BJ (cell line): ENCODE measurements at regions not wholly inside any gene's neighbourhood (a gene's known extent, or its start where the extent isn't known, plus 50 kb on each side); places are given as distances from the start of the nearest gene placed in this dataset.

ENCODE experiments used
- CTCF ChIA-PET: fragments of 350-600 bp; formaldehyde crosslinking; extraction: SDS; loops from one replicate; lab custom pipeline; 2021; ENCODE audit warnings: antibody characterized with exemption, inconsistent platforms; lab: Yijun Ruan, JAX
- POLR2A ChIA-PET: fragments of 300-600 bp; sonication (Branson Sonifier 250); formaldehyde crosslinking; extraction: SDS; loops from one replicate; lab custom pipeline; 2021; ENCODE audit warnings: antibody characterized with exemption; lab: Charles Lee
- DNase-seq: peaks from one replicate; pipeline ENCODE4 v3.0.0-alpha.2; 2011; ENCODE audit warnings: low read depth
- H3K27me3 ChIP-seq: 2 replicates; pipeline ENCODE4 v1.6.0; 2011; ENCODE audit warnings: low read length; ENCODE audit not compliant: control insufficient read depth, insufficient read depth
- H3K36me3 ChIP-seq: 2 replicates; pipeline ENCODE4 v1.5.1; 2011; ENCODE audit warnings: low read length; ENCODE audit not compliant: control insufficient read depth, insufficient read depth
- H3K4me3 ChIP-seq: 2 replicates; pipeline ENCODE4 v1.5.1; 2011; ENCODE audit warnings: low read depth, mild to moderate bottlenecking, control low read depth, low read length
- TF ChIP-seq, protein P1 (sequence below): IDR thresholded peaks from 2 replicates; pipeline ENCODE4 v1.5.1; 2011; ENCODE audit warnings: low read depth, mild to moderate bottlenecking, control low read depth, inconsistent platforms, low read length, moderate library complexity; ENCODE audit not compliant: insufficient read depth

DNA sequence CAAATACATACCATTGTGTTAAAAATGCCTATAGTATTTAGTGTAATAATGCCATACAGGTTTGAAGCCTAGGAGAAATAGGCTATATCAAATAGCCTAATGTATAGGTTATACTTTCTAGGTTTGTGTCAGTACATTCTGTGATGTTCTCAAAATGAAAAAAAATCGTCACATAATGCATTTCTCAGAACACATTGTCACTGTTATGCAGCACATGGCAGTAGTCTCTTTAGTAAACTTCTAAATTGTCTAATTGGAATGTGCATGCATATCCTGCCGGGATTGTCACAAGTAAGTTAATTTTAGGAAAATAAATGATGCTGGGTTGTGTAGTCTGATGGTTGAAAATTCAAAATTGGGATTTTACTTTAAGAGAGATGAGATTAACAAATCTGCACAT is 920.1 kb upstream of the CNTN5 start:
- TF ChIP-seq, protein P1, sequence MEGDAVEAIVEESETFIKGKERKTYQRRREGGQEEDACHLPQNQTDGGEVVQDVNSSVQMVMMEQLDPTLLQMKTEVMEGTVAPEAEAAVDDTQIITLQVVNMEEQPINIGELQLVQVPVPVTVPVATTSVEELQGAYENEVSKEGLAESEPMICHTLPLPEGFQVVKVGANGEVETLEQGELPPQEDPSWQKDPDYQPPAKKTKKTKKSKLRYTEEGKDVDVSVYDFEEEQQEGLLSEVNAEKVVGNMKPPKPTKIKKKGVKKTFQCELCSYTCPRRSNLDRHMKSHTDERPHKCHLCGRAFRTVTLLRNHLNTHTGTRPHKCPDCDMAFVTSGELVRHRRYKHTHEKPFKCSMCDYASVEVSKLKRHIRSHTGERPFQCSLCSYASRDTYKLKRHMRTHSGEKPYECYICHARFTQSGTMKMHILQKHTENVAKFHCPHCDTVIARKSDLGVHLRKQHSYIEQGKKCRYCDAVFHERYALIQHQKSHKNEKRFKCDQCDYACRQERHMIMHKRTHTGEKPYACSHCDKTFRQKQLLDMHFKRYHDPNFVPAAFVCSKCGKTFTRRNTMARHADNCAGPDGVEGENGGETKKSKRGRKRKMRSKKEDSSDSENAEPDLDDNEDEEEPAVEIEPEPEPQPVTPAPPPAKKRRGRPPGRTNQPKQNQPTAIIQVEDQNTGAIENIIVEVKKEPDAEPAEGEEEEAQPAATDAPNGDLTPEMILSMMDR: no peak
- no peaks in the 10 kb centered on the region for H3K36me3 ChIP-seq
- POLR2A ChIA-PET: no interaction called here
- H3K4me3 ChIP-seq: no peak overlapping the region
- no peaks in the 10 kb centered on the region for H3K27me3 ChIP-seq
- CTCF ChIA-PET: no interaction called here
- no peak for DNase-seq

DNA sequence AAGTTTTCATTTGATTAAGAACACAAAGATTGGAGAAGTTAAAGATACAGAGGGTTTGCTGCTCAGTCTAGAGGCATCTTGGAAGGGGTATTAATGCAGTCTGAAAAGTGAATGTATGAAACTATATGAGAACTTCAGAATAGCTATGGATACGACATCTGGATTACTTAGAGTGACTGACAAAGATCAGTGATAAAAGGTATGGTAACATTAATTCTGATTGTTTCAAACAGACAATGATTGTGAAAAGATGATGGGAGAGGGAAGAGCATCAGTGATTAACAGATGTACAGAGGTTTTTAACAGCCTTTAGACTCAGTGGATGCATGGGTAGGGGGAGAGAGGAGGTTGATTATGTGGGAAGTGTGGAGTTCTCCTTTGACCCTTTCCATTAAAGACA is 919.4 kb upstream of the CNTN5 start:
- Histone ChIP-seq H3K36me3 (no peaks in the 10 kb centered on the region), H3K27me3 (no peaks in the 10 kb centered on the region), H3K4me3 (no peak overlapping the region)
- no peak for DNase-seq
- TF ChIP-seq, protein P1: no peak
- ChIA-PET CTCF (no interaction called here), POLR2A (no interaction called here)

DNA sequence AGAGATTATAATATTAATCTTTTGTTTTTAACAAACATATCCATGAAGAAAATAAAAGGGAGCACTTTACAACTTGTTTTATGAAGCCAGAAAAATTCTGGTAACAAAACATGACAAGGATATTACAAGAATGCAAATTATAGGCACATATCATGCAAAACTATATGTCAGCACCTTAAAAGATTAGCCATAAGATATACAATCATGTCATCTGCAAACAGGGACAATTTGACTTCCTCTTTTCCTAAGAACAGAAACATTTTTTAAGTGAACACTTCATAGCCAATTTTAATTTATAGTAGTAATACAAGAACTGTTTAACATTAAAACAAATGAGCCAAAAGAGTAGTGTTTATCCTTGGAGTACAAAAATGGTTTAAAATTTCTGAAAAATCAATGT is 916.5 kb upstream of the CNTN5 start:
- ChIA-PET POLR2A (no interaction called here), CTCF (no interaction called here)

DNA sequence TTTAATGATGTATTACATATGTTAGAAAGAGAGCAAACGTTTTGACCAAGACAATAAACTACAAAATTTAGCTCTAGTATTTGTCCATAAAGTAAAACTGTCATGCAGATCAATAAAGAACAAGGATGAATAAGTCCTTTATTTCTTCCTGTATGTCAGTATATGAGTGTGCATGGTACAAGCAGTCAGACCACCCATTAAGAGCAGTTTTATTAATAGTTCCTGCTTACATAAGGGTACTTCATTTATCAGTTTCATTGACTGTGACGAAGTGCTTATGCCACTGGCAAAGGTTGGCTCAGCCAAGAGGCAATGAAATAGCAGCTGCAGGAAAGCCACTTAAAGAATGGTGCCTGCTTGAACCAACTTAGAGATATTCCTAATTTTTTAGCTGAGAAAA is 913.0 kb upstream of the CNTN5 start:
- TF ChIP-seq, protein P1: no peak
- Histone ChIP-seq H3K27me3 (no peaks in the 10 kb centered on the region), H3K4me3 (no peak overlapping the region), H3K36me3 (no peaks in the 10 kb centered on the region)
- no peak for DNase-seq
- ChIA-PET POLR2A (no interaction called here), CTCF (no interaction called here)

More for the DNA sequence above, 916.5 kb upstream of the CNTN5 start:
- DNase-seq: no peak
- H3K36me3 ChIP-seq: no peaks in the 10 kb centered on the region
- no peak overlapping the region for H3K4me3 ChIP-seq
- TF ChIP-seq, protein P1: no peak
- no peaks in the 10 kb centered on the region for H3K27me3 ChIP-seq

DNA sequence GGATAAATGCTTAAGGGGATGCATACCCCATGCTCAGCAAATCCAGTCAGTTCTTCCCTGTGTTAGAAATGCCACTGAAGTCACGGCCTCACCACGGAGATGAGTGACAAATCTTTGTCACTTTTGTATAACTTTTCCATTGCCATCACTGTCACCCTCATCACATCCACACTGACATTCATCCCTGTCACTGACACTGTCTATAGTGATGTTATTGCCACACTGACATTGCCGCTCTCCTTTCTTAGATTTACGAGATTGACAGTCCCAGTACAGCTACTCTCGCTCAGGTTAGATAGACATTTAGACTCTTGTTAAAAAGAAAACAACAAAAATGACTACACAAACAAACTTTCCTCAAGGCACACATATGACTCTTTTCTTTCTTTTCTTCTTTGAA is 910.7 kb upstream of the CNTN5 start:
- H3K36me3 ChIP-seq: no peaks in the 10 kb centered on the region
- H3K4me3 ChIP-seq: no peak overlapping the region
- TF ChIP-seq, protein P1: no peak
- H3K27me3 ChIP-seq: no peaks in the 10 kb centered on the region
- no peak for DNase-seq
- POLR2A ChIA-PET: no interaction called here
- CTCF ChIA-PET: no interaction called here
